HepG2 (cell line): ENCODE measurements at regions not wholly inside any gene's neighbourhood (a gene's known extent, or its start where the extent isn't known, plus 50 kb on each side); places are given as distances from the start of the nearest gene placed in this dataset.

Source experiments
- ATAC-seq: fragments of 200-7000 bp; cut with Tn5 transposase; 3 replicates; pipeline ENCODE4 v1.9.1; 2020; ENCODE audit warnings: mild to moderate bottlenecking, moderate library complexity
- BruUV-seq: library from RNA; stranded (reverse); fragments of 400-500 nt; replicated peaks from 2 replicates; lab custom pipeline; 2021; lab: Mats Ljungman, UMichigan
- CTCF ChIA-PET: fragments of 300-600 bp; formaldehyde crosslinking; extraction: SDS; loops from one replicate; lab custom pipeline; 2021; ENCODE audit warnings: low total read pairs, inconsistent platforms, low intra/inter-chr PET ratio; lab: Yijun Ruan, JAX
- POLR2A ChIA-PET: fragments of 350-600 bp; sonication (Branson Sonifier 250); formaldehyde crosslinking; loops from one replicate; lab custom pipeline; 2020; ENCODE audit warnings: antibody characterized with exemption, inconsistent platforms; lab: Yijun Ruan, JAX
- DNase-seq: peaks from one replicate; pipeline ENCODE4 v3.0.0-alpha.2; 2015; ENCODE audit warnings: low spot score
- FAIRE-seq: peaks from 3 replicates; lab custom pipeline; 2011; peaks lifted over from hg19 to GRCh38; lab: Jason Lieb, UNC
- H2AFZ ChIP-seq: one replicate; pipeline ENCODE4 v1.6.1; 2011; ENCODE audit warnings: low read length, inconsistent platforms
- H3K27ac ChIP-seq: fragments of 300-600 bp; 3 replicates; pipeline ENCODE4 v1.8.0; 2011; ENCODE audit warnings: mixed run types, mild to moderate bottlenecking, mixed read lengths, low read length, inconsistent platforms; ENCODE audit not compliant: insufficient read depth; ENCODE audit errors: extremely low read length
- H3K27me3 ChIP-seq, 2 experiments: fragments of 200-600 bp in 1 of 2; 2 replicates in 1 of 2; 3 replicates in 1 of 2; pipeline versions ENCODE4 v1.6.0 to v1.8.0; 2011; ENCODE audit warnings: low read length in 2 of 2, mild to moderate bottlenecking in 2 of 2, moderate library complexity in 2 of 2, inconsistent platforms in 1 of 2; ENCODE audit not compliant: insufficient read depth in 2 of 2, control insufficient read depth in 1 of 2
- H3K36me3 ChIP-seq, 2 experiments: fragments of 200-600 bp in 1 of 2; replicated peaks in 1 of 2; 2 replicates in 1 of 2; 3 replicates in 1 of 2; pipeline versions ENCODE4 v1.5.1 to v1.8.0; 2011; ENCODE audit warnings: low read length in 2 of 2, inconsistent platforms in 1 of 2; ENCODE audit not compliant: insufficient read depth in 2 of 2, control insufficient read depth in 1 of 2
- H3K4me1 ChIP-seq: 2 replicates; pipeline ENCODE4 v1.5.1; 2012; ENCODE audit warnings: low read length, inconsistent platforms; ENCODE audit not compliant: insufficient read depth
- H3K4me2 ChIP-seq: 2 replicates; pipeline ENCODE4 v1.6.0; 2011; ENCODE audit warnings: low read depth, low read length, inconsistent platforms
- H3K4me3 ChIP-seq, 3 experiments: fragments of 200-600 bp in 1 of 3; sonication (generic), shearing (Covaris generic) in 1 of 3; replicated peaks in 1 of 3; 2 replicates each; pipeline ENCODE4 v1.5.1; 2011 to 2016; ENCODE audit warnings: low read length in 3 of 3, inconsistent platforms in 2 of 3, low read depth in 2 of 3, mild to moderate bottlenecking in 2 of 3, control low read depth in 1 of 3, mixed read lengths in 1 of 3; ENCODE audit not compliant: insufficient read depth in 1 of 3
- H3K79me2 ChIP-seq: one replicate; pipeline ENCODE4 v1.6.1; 2011; ENCODE audit warnings: low read length, inconsistent platforms; ENCODE audit not compliant: insufficient read depth
- H3K9ac ChIP-seq: 2 replicates; pipeline ENCODE4 v1.6.0; 2011; ENCODE audit warnings: mild to moderate bottlenecking, low read depth, low read length, inconsistent platforms; ENCODE audit not compliant: insufficient read depth
- H3K9me3 ChIP-seq: 2 replicates; pipeline ENCODE4 v1.5.1; 2012; ENCODE audit warnings: mild to moderate bottlenecking, low read length
- H4K20me1 ChIP-seq: 2 replicates; pipeline ENCODE4 v1.6.0; 2011; ENCODE audit warnings: inconsistent platforms, mild to moderate bottlenecking, low read length, moderate library complexity; ENCODE audit not compliant: insufficient read depth
- PBX3 ChIP-seq: sonication (generic); formaldehyde crosslinking; IDR thresholded peaks from 2 replicates; pipeline ENCODE4 v1.8.1; 2023; ENCODE audit warnings: missing genetic modification reagents, inconsistent platforms, borderline replicate concordance
- TRIM24 ChIP-seq: sonication (generic); formaldehyde crosslinking; IDR thresholded peaks from 2 replicates; pipeline ENCODE4 v1.8.0; 2022; ENCODE audit warnings: mild to moderate bottlenecking, missing genetic modification reagents
- ZMYM3 ChIP-seq: sonication (generic); formaldehyde crosslinking; IDR thresholded peaks from 2 replicates; pipeline ENCODE4 v1.5.1; 2020; ENCODE audit warnings: mild to moderate bottlenecking, missing genetic modification reagents
- ZNF318 ChIP-seq: sonication (generic); formaldehyde crosslinking; IDR thresholded peaks from 2 replicates; pipeline ENCODE4 v1.4.0; 2020; ENCODE audit warnings: mild to moderate bottlenecking, missing genetic modification reagents
- ZNF687 ChIP-seq: sonication (generic); formaldehyde crosslinking; IDR thresholded peaks from 2 replicates; pipeline ENCODE4 v1.5.1; 2020; ENCODE audit warnings: mild to moderate bottlenecking, missing genetic modification reagents, moderate library complexity
- WGBS: methylation state at CpG from one replicate; pipeline ENCODE4 v1.1.6; 2017; ENCODE audit warnings: low lambda C conversion rate; 5-methylcytosine and 5-hydroxymethylcytosine counted together
- in situ Hi-C: cut with HindIII; loops from 2 replicates; pipeline ENCODE4 v1.10.0; 2017; ENCODE audit warnings: low pct_unique_long_range_greater_than_20kb; ENCODE audit not compliant: extremely low pct_ligation_motif_present
- intact Hi-C: fragments of 100-400 bp; cut with micrococcal nuclease; formaldehyde crosslinking; loops from one replicate; pipeline ENCODE4 v1.10.0; 2022; ENCODE audit not compliant: unreplicated experiment
- TF ChIP-seq, protein P1 (sequence below): sonication (generic); formaldehyde crosslinking; IDR thresholded peaks from 2 replicates; pipeline ENCODE4 v1.5.0; 2020; ENCODE audit warnings: missing genetic modification reagents

GRCh38 chr7:130986261-130986690, 252.3 kb upstream of the KLF14 start:
- intact Hi-C loops (no loop called here), in situ Hi-C loops (no loop called here)
- H3K9ac ChIP-seq: no peak overlapping the region
- no TSS peak for BruUV-seq
- 99% methylated on average over 5 of the region's 7 CpGs for WGBS
- no peak for DNase-seq
- H3K4me1 ChIP-seq: 0 out of 2 replicates have a peak, but pooled peaks cover 6% of the 10 kb centered on the region
- H3K4me3 ChIP-seq: no peak overlapping the region
- no peak for FAIRE-seq
- no peak for ATAC-seq
- H3K79me2 ChIP-seq: peaks cover 19% of the 10 kb centered on the region
- ChIA-PET POLR2A (no interaction called here), CTCF (no interaction called here)
- no peaks in the 10 kb centered on the region for H3K27me3 ChIP-seq
- H3K36me3 ChIP-seq: peaks cover 4 to 18% of the 10 kb centered on the region in 2 experiments; a peak in 3 of 5 replicates
- no peaks in the 10 kb centered on the region for H3K9me3 ChIP-seq
- H4K20me1 ChIP-seq: peaks cover 18% of the 10 kb centered on the region
- no peak overlapping the region for H2AFZ ChIP-seq
- H3K27ac ChIP-seq: no peak overlapping the region
- H3K4me2 ChIP-seq: no peak overlapping the region
- TF ChIP-seq, protein P1, sequence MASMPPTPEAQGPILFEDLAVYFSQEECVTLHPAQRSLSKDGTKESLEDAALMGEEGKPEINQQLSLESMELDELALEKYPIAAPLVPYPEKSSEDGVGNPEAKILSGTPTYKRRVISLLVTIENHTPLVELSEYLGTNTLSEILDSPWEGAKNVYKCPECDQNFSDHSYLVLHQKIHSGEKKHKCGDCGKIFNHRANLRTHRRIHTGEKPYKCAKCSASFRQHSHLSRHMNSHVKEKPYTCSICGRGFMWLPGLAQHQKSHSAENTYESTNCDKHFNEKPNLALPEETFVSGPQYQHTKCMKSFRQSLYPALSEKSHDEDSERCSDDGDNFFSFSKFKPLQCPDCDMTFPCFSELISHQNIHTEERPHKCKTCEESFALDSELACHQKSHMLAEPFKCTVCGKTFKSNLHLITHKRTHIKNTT (CRISPR knock-in tag): no peak
- TF ChIP-seq PBX3 (CRISPR knock-in tag) (no peak), ZNF318 (CRISPR knock-in tag) (no peak), TRIM24 (CRISPR knock-in tag) (no peak), ZNF687 (CRISPR knock-in tag) (no peak), ZMYM3 (CRISPR knock-in tag) (no peak)
